ENCODE measurements at regions not wholly inside any gene's neighbourhood (a gene's known extent, or its start where the extent isn't known, plus 50 kb on each side); places are given as distances from the start of the nearest gene placed in this dataset.
A peak's percentile ranks its signal among the peaks of the same experiment; 100 is the strongest.
"Not testable (repeated sequence)": the region's sequence is repeated elsewhere in the genome, so short reads cannot be mapped to it uniquely, and the experiment has no call there.

GRCh38 chr1:242806324-242806723 lies 281.8 kb upstream of the PLD5 start:
- no peak for DNase-seq

- not testable (repeated sequence) for DNase-seq
Observed at GRCh38 chr1:242805360-242805759, 280.9 kb upstream of the PLD5 start.

- no peak for DNase-seq
Observed at GRCh38 chr1:242802973-242803372, 278.5 kb upstream of the PLD5 start.

- DNase-seq = peak; percentile 11
Observed at GRCh38 chr1:242800521-242800920, 276.0 kb upstream of the PLD5 start.

GRCh38 chr1:242797856-242798255 lies 273.4 kb upstream of the PLD5 start:
- DNase-seq = no peak

GRCh38 chr1:242788771-242789170 lies 264.3 kb upstream of the PLD5 start:
- no peak for DNase-seq

GRCh38 chr1:242787968-242788367 lies 263.5 kb upstream of the PLD5 start:
- DNase-seq = no peak

GRCh38 chr1:242784807-242785206 lies 260.3 kb upstream of the PLD5 start:
- DNase-seq = no peak

- DNase-seq = no peak
Observed at GRCh38 chr1:242784084-242784483, 259.6 kb upstream of the PLD5 start.

GRCh38 chr1:242774256-242774655 lies 249.8 kb upstream of the PLD5 start:
- DNase-seq = no peak

GRCh38 chr1:242770366-242770765 lies 245.9 kb upstream of the PLD5 start:
- no peak for DNase-seq

GRCh38 chr1:242764161-242764560 lies 239.7 kb upstream of the PLD5 start:
- DNase-seq = no peak

GRCh38 chr1:242761556-242761955 lies 237.1 kb upstream of the PLD5 start:
- no peak for DNase-seq

GRCh38 chr1:242754926-242755325 lies 230.4 kb upstream of the PLD5 start:
- DNase-seq = no peak

- DNase-seq = no peak
Observed at GRCh38 chr1:242754125-242754524, 229.6 kb upstream of the PLD5 start.

GRCh38 chr1:242747233-242747632 lies 222.7 kb upstream of the PLD5 start:
- no peak for DNase-seq

GRCh38 chr1:242745079-242745478 lies 220.6 kb upstream of the PLD5 start:
- DNase-seq = no peak

GRCh38 chr1:242743983-242744780 lies 219.7 kb upstream of the PLD5 start:
- DNase-seq = no peak

GRCh38 chr1:242738702-242739645 lies 214.5 kb upstream of the PLD5 start:
- no peak for DNase-seq

GRCh38 chr1:242736611-242737010 lies 212.1 kb upstream of the PLD5 start:
- DNase-seq = no peak

GRCh38 chr1:242735323-242735722 lies 210.8 kb upstream of the PLD5 start:
- DNase-seq = no peak

GRCh38 chr1:242731446-242731845 lies 206.9 kb upstream of the PLD5 start:
- no peak for DNase-seq

- no peak for DNase-seq
Observed at GRCh38 chr1:242728696-242729095, 204.2 kb upstream of the PLD5 start.

All from NCI-H82 (cell line).